DOHH2 (cell line): ENCODE measurements at regions not wholly inside any gene's neighbourhood (a gene's known extent, or its start where the extent isn't known, plus 50 kb on each side); places are given as distances from the start of the nearest gene placed in this dataset.

ENCODE experiments used
- EZH2phosphoT487 ChIP-seq: fragments of 200-600 bp; sonication (generic); IDR thresholded peaks from 2 replicates; pipeline ENCODE4 v1.6.1; 2017; ENCODE audit warnings: borderline replicate concordance, mild to moderate bottlenecking, antibody characterized with exemption, low read length, moderate library complexity, mixed read lengths
- TF ChIP-seq, protein P1 (sequence below): fragments of 200-600 bp; sonication (generic); IDR thresholded peaks from one replicate; pipeline ENCODE4 v1.5.1; 2014; ENCODE audit warnings: antibody characterized with exemption, mild to moderate bottlenecking, low read depth, low read length; ENCODE audit not compliant: poor library complexity, severe bottlenecking

GRCh38 chr9:25542319-25542718, 135.9 kb downstream of the TUSC1 start:
- TF ChIP-seq, protein P1, sequence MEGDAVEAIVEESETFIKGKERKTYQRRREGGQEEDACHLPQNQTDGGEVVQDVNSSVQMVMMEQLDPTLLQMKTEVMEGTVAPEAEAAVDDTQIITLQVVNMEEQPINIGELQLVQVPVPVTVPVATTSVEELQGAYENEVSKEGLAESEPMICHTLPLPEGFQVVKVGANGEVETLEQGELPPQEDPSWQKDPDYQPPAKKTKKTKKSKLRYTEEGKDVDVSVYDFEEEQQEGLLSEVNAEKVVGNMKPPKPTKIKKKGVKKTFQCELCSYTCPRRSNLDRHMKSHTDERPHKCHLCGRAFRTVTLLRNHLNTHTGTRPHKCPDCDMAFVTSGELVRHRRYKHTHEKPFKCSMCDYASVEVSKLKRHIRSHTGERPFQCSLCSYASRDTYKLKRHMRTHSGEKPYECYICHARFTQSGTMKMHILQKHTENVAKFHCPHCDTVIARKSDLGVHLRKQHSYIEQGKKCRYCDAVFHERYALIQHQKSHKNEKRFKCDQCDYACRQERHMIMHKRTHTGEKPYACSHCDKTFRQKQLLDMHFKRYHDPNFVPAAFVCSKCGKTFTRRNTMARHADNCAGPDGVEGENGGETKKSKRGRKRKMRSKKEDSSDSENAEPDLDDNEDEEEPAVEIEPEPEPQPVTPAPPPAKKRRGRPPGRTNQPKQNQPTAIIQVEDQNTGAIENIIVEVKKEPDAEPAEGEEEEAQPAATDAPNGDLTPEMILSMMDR, result no peak
- TF ChIP-seq EZH2phosphoT487, result no peak
